ENCODE measurements at regions not wholly inside any gene's neighbourhood (a gene's known extent, or its start where the extent isn't known, plus 50 kb on each side); places are given as distances from the start of the nearest gene placed in this dataset.
A peak's percentile ranks its signal among the peaks of the same experiment; 100 is the strongest.
"Not testable (repeated sequence)": the region's sequence is repeated elsewhere in the genome, so short reads cannot be mapped to it uniquely, and the experiment has no call there.

GRCh38 chr3:106837616-106838015 lies 539.6 kb upstream of the CCDC54 start:
- Histone ChIP-seq H3K4me1 (peaks cover 25% of the 10 kb centered on the region), H3K36me3 (no peaks in the 10 kb centered on the region), H3K27me3 (no peaks in the 10 kb centered on the region), H3K9me3 (peaks cover 4% of the 10 kb centered on the region), H3K4me3 (no peak overlapping the region), H4K20me1 (no peaks in the 10 kb centered on the region), H3K9ac (no peak overlapping the region), H3K27ac (no peak overlapping the region), H3K4me2 (no peak overlapping the region)
- no peak for TF ChIP-seq Cebpa-rat (IDR thresholded peaks at IDR 0.05)

DNA sequence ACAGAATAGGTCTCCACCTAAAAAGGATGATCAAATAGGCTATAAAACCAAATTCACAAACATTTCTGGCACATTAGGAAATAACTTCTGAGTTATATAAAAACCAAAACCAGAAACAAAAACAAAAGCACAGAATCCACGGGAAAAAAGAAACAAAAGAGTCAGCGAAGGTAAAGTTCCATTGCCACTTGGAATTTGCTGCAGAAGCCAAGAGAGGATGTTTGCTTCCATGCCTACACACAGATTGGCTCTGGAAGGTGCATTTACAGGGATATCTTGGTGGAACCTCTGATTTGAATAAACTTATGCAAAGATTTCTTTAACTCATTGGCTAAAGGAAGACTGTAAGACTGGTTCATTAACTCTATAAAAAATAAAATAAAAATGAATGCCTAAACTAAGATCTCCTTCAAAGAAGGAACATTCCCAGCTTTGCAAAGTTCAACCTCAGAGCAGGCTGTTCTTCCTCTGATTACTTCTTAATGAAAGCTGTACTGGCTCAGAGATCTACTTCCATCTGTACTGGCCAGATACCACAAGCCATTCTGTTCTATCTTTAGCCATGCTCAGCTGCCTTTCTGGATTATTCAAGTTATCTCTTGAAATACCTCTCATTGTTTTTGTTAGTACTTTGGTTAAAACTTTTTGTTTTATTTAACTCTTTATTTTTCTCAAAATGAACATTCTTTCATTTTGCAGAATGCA lies 537.5 kb upstream of the CCDC54 start:
- Histone ChIP-seq H3K4me1 (peaks cover 33% of the 10 kb centered on the region), H3K4me2 (peak overlapping the region; percentile 15), H3K27ac (no peak overlapping the region), H3K9me3 (no peaks in the 10 kb centered on the region), H3K36me3 (no peaks in the 10 kb centered on the region), H3K4me3 (no peak overlapping the region), H3K27me3 (no peaks in the 10 kb centered on the region), H4K20me1 (no peaks in the 10 kb centered on the region), H3K9ac (no peak overlapping the region)
- TF ChIP-seq Cebpa-rat (IDR thresholded peaks at IDR 0.05): no peak

DNA sequence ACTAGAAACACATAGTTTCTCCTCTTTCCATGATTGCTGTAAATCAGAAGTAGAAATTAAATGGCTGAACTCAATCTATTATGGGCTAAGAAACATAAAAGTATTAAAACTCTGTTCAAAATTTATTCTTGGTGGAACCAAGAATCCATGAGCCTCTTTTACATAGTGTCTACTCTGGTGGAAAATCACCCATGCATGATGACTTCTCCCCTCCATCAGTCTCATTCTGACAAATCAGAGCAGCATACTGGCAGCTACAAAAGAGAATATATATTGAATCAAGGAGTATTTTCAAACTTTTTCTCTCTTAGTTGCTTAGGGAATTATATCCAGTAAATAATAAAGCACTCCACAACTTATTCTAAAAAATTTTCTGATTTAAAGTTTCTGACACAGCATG lies 536.9 kb upstream of the CCDC54 start:
- peaks cover 33% of the 10 kb centered on the region for H3K4me1 ChIP-seq
- H3K9ac ChIP-seq: no peak overlapping the region
- no peak overlapping the region for H3K4me3 ChIP-seq
- H3K36me3 ChIP-seq: no peaks in the 10 kb centered on the region
- TF ChIP-seq Cebpa-rat (IDR thresholded peaks at IDR 0.05): no peak
- no peaks in the 10 kb centered on the region for H4K20me1 ChIP-seq
- peak overlapping the region; percentile 15 for H3K4me2 ChIP-seq
- no peaks in the 10 kb centered on the region for H3K9me3 ChIP-seq
- no peak overlapping the region for H3K27ac ChIP-seq
- H3K27me3 ChIP-seq: no peaks in the 10 kb centered on the region

- no peak overlapping the region for H3K4me3 ChIP-seq
- no peaks in the 10 kb centered on the region for H4K20me1 ChIP-seq
- H3K27me3 ChIP-seq: no peaks in the 10 kb centered on the region
- H3K9me3 ChIP-seq: peaks cover 5% of the 10 kb centered on the region; the same call in 1 of the 2 replicates
- H3K4me2 ChIP-seq: peak overlapping the region; percentile 45
- no peak overlapping the region for H3K27ac ChIP-seq
- peaks cover 33% of the 10 kb centered on the region for H3K4me1 ChIP-seq
- H3K9ac ChIP-seq: no peak overlapping the region
- no peak for TF ChIP-seq Cebpa-rat (IDR thresholded peaks at IDR 0.05)
- H3K36me3 ChIP-seq: no peaks in the 10 kb centered on the region
These were observed 535.1 kb upstream of the CCDC54 start for GRCh38 chr3:106842151-106842550.

DNA sequence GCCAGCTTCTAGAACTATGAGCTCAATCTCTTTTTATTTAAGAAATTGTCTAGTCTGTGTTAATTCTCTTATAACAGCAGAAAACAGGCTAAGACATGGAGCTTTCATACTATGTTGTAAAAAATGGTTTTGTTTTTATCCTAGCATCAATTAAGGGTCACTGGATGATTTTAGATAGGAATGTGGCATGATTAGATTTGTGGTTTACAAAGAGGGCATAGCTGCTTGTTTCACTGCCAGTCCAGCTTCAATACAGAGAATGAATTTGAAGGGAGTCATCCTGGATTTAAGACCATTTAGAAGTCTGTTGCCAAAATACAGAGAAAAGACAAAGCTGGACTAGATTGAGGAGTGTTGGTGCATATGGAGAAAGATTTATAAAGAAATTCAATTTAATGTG lies 532.6 kb upstream of the CCDC54 start:
- Histone ChIP-seq H3K4me2 (no peak overlapping the region), H3K27me3 (no peaks in the 10 kb centered on the region), H3K4me1 (peaks cover 29% of the 10 kb centered on the region), H4K20me1 (no peaks in the 10 kb centered on the region), H3K36me3 (no peaks in the 10 kb centered on the region), H3K27ac (no peak overlapping the region), H3K9me3 (peaks cover 5% of the 10 kb centered on the region; the same call in 1 of the 2 replicates), H3K4me3 (no peak overlapping the region), H3K9ac (no peak overlapping the region)
- TF ChIP-seq Cebpa-rat (IDR thresholded peaks at IDR 0.05): no peak

DNA sequence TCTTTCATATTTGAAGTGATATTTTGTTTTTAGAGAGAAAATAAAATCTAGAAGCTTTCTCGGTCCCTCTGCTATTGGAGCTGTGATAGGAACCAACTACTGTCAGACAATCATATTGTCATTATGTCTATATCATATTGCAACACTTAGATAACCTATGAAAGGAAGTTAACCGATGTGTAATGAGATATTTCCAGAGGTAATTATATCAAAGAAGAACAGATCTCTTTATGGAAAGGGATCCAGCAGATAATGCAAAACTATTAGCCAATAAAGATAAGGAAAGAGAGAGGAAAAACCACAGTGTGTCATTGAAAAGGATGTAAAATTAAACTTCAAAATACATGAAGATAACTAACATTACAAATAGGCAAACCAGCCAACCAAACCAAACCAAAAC lies 529.1 kb upstream of the CCDC54 start:
- H3K4me1 ChIP-seq: peaks cover 4% of the 10 kb centered on the region; the same call in 1 of the 2 replicates
- no peak overlapping the region for H3K4me2 ChIP-seq
- TF ChIP-seq Cebpa-rat (IDR thresholded peaks at IDR 0.05): no peak
- no peaks in the 10 kb centered on the region for H3K36me3 ChIP-seq
- H4K20me1 ChIP-seq: no peaks in the 10 kb centered on the region
- no peak overlapping the region for H3K27ac ChIP-seq
- no peak overlapping the region for H3K9ac ChIP-seq
- H3K4me3 ChIP-seq: no peak overlapping the region
- no peaks in the 10 kb centered on the region for H3K27me3 ChIP-seq
- H3K9me3 ChIP-seq: peaks cover 5% of the 10 kb centered on the region; the same call in 1 of the 2 replicates

- Histone ChIP-seq H3K4me2 (no peak overlapping the region), H3K27ac (no peak overlapping the region), H3K4me3 (no peak overlapping the region)
These were observed 526.8 kb upstream of the CCDC54 start for GRCh38 chr3:106850437-106850836.

DNA sequence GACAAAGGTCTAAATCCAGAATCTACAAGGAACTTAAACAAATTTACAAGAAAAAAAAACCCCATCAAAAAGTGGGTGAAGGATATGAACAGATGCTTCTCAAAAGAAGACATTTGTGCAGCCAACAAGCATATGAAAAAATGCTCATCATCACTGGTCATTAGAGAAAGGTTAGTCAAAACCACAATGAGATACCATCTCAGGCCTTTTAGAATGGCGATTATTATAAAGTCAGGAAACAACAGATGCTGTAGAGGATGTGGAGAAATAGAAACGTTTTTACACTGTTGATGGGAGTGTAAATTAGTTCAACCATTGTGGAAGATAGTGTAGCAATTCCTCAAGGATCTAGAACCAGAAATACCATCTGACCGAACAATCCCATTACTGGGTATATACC lies 518.9 kb upstream of the CCDC54 start:
- not testable (repeated sequence) for H3K36me3 ChIP-seq, H3K4me3 ChIP-seq, H3K4me2 ChIP-seq, H3K27ac ChIP-seq, H4K20me1 ChIP-seq, H3K4me1 ChIP-seq, H3K9me3 ChIP-seq, H3K27me3 ChIP-seq, H3K9ac ChIP-seq

More at GRCh38 chr3:106850437-106850836, 526.8 kb upstream of the CCDC54 start:
- peaks cover 5% of the 10 kb centered on the region; the same call in 1 of the 2 replicates for H3K9me3 ChIP-seq
- H3K36me3 ChIP-seq: no peaks in the 10 kb centered on the region
- no peaks in the 10 kb centered on the region for H3K27me3 ChIP-seq
- no peaks in the 10 kb centered on the region for H3K4me1 ChIP-seq
- H3K9ac ChIP-seq: no peak overlapping the region
- H4K20me1 ChIP-seq: no peaks in the 10 kb centered on the region
- TF ChIP-seq Cebpa-rat (IDR thresholded peaks at IDR 0.05): no peak

DNA sequence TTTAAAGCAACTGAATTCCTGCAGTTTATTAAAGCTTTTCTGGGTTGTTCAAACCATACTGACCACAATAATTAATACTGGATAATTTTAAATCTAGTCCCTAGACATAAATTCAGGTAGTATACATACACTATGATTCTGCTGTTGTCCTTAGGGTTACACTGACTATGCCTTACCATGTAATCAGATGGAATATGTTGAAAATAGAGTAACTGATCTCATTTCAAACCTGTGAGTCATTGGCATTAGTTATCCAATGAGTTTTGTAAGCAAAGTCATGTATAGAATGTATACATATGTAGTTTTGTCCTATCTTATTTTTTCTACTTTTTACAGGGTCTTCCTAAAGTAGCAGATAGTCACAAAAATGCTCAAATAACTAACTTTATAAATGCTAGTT lies 517.1 kb upstream of the CCDC54 start:
- Histone ChIP-seq H3K27me3 (no peaks in the 10 kb centered on the region), H3K4me1 (no peaks in the 10 kb centered on the region), H3K27ac (no peak overlapping the region), H3K36me3 (no peaks in the 10 kb centered on the region), H4K20me1 (no peaks in the 10 kb centered on the region), H3K9ac (no peak overlapping the region), H3K4me3 (no peak overlapping the region), H3K9me3 (no peaks in the 10 kb centered on the region), H3K4me2 (no peak overlapping the region)
- no peak for TF ChIP-seq Cebpa-rat (IDR thresholded peaks at IDR 0.05)

DNA sequence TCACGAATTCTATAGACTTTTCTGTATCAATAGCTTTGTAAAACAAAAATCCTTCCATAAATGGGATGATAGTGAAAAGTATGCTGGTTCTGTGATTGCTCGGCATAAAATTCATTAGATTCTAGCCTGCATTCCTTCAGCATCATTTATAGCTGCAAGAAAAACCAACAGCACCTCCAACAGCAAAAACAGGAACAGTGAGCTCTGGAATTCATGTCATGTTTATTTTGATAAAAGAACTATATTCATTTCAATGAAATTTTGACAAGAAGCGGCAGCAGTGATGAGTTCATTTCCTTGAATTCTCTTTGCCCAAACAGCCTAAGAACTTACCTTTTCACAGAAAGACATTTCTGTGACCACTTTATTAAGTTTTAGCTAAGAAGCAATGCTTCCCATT lies 515.2 kb upstream of the CCDC54 start:
- Histone ChIP-seq H3K27me3 (no peaks in the 10 kb centered on the region), H3K27ac (no peak overlapping the region), H3K4me1 (no peaks in the 10 kb centered on the region), H4K20me1 (no peaks in the 10 kb centered on the region), H3K4me2 (no peak overlapping the region), H3K36me3 (no peaks in the 10 kb centered on the region), H3K9me3 (no peaks in the 10 kb centered on the region), H3K9ac (no peak overlapping the region), H3K4me3 (no peak overlapping the region)
- no peak for TF ChIP-seq Cebpa-rat (IDR thresholded peaks at IDR 0.05)

DNA sequence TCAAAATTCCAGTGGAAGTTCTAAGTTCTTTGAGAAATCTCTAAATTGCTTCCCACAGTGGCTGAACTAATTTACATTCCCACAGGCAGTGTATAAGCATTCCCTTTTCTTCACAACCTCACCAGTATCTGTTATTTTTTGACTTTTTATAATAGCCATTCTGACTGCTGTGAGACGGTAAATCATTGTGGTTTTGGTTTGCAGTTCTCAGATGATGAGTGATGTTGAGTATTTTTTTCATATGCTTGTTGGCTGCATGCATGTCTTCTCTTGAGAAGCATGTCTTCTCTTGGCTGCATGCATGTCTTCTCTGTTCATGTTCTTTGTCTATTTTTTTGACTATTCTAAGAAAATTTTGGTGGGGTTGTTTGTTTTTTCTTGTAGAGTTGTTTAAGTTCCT lies 499.6 kb upstream of the CCDC54 start:
- Histone ChIP-seq H3K9me3 (no peaks in the 10 kb centered on the region), H3K27me3 (no peaks in the 10 kb centered on the region), H3K9ac (no peak overlapping the region), H3K4me2 (no peak overlapping the region), H3K4me3 (no peak overlapping the region), H3K36me3 (no peaks in the 10 kb centered on the region), H3K4me1 (peaks cover 10% of the 10 kb centered on the region), H4K20me1 (no peaks in the 10 kb centered on the region), H3K27ac (no peak overlapping the region)
- no peak for TF ChIP-seq Cebpa-rat (IDR thresholded peaks at IDR 0.05)

All from BLaER1 (cell line).